D721Med (cell line): ENCODE measurements at regions not wholly inside any gene's neighbourhood (a gene's known extent, or its start where the extent isn't known, plus 50 kb on each side); places are given as distances from the start of the nearest gene placed in this dataset.

Experiments used
- DNase-seq: peaks from one replicate; pipeline ENCODE4 v3.0.0; 2011; ENCODE audit warnings: low spot score; ENCODE audit not compliant: insufficient read length
- FAIRE-seq: peaks from 2 replicates; lab custom pipeline; 2011; peaks lifted over from hg19 to GRCh38; lab: Jason Lieb, UNC
- TF ChIP-seq, protein P1 (sequence below): IDR thresholded peaks from 2 replicates; pipeline ENCODE4 v1.5.1; 2012; ENCODE audit warnings: mild to moderate bottlenecking, control low read depth; ENCODE audit not compliant: insufficient read depth; ENCODE audit errors: missing control alignments

DNA sequence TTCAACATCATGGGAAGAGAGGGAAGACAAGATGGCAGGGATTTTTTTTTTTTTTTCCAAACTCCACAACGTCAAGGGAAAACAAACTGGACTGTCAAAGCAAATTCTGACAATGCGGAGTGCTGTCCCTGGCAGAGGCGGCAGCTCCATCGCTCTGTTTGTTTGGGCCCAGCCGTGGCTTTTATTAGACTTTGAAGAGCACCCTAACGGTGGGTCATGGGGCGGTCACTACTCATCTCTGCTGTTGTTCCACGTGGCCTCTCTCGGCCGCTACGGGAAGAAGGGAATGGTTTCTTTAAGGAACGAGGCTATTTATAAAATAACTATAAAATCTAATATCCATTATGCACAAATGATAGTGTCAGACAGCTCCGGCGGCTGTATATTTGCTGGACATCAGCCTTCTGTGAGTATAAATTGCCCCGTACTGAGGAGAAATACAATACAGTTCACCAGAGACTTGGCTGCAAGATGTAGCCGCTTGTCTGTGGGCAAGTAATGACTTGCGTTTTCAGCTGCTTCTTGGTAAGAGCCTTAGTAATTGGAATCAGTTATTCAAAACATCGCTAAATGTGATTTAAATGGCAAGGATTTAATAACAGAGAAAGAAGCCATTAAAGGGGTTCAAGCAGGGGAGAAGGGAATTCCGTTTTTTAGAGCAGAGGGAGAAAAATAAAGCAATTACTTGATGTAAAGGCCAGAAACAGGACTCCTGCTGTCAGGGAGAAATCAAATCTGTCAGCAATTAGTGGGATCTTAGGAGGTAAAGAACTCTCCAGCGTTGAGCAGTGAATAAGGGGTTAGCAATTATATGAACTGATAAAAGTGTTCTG is 61.7 kb upstream of the RAB11FIP2 start:
- FAIRE-seq: no peak
- TF ChIP-seq, protein P1, sequence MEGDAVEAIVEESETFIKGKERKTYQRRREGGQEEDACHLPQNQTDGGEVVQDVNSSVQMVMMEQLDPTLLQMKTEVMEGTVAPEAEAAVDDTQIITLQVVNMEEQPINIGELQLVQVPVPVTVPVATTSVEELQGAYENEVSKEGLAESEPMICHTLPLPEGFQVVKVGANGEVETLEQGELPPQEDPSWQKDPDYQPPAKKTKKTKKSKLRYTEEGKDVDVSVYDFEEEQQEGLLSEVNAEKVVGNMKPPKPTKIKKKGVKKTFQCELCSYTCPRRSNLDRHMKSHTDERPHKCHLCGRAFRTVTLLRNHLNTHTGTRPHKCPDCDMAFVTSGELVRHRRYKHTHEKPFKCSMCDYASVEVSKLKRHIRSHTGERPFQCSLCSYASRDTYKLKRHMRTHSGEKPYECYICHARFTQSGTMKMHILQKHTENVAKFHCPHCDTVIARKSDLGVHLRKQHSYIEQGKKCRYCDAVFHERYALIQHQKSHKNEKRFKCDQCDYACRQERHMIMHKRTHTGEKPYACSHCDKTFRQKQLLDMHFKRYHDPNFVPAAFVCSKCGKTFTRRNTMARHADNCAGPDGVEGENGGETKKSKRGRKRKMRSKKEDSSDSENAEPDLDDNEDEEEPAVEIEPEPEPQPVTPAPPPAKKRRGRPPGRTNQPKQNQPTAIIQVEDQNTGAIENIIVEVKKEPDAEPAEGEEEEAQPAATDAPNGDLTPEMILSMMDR: no peak
- no peak for DNase-seq

DNA sequence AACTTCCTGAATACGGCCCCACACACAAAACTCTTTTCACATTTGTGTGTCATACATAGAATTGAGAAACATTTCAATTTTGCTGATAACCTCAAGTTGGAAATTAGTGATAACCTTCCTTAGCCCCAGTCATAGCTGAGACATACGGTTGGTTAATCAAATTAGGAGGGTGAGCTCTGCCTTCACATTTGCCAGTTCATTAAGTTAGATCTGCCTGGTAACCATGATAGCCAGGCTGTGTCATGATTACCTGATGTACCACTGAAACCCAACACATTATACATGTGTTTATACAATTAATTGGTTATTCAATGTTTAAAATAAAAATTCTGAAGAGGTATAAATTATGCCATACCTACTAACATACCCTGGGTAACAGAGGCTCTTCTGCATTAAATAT is 60.8 kb upstream of the RAB11FIP2 start:
- FAIRE-seq (no peak), DNase-seq (no peak)
- TF ChIP-seq, protein P1: no peak

DNA sequence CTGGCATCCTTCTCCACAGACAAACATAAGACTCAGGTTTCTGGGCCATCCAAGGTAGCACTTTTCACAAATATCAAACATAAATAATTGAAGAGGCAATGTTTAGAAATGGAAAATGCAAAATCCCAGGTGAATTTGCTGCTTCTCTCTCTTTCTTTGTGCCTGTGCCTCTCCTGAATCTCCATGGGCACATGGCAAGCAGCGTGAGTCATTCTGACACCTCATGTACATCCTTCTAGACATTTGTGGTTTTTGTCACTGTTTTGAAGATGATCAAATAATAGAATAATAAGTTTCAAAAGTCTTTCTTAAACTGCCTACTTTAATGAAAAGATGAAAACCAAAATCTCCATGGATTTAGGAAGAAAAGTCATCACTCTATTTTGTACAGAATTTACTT is 60.3 kb upstream of the RAB11FIP2 start:
- TF ChIP-seq, protein P1: no peak
- no peak for DNase-seq
- FAIRE-seq: no peak

DNA sequence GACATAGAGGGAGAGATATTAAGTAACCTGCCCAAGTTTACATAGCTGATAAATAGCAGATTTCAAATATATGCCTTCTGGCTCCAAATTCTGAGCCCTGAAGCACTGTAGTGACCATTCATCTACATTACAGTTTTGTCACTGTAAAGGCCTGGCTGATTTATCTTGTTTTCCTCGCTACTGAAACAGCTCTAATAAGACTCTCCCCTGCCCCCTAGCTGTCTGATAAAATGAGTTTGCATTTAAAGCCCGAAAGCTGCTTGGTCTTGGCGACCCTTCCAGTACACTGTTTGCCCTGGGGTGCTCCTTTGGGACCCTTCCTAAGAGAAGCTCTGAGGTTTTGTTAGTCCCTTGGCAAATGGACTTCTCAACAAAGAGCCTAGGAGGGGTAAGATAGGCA is 59.7 kb upstream of the RAB11FIP2 start:
- FAIRE-seq: no peak
- DNase-seq: no peak
- TF ChIP-seq, protein P1: peak; percentile 64

DNA sequence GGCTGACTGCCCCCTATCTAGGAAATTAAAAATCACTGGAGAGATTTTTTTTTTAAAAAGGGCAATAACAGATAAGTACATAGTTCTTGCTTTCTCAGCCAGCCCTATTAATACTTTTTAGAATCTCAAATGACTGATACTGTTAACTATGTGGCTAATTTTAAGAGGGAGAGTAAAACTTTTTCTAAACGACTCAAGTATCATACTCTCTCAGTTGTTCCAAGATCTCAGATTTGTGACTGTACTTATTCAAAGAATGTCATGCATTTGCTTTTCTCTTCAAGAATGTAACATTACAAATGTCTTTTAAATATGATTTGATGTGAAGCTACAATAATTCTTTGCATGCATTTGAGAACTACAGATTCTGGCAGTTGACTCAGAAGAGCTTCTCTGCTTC is 55.4 kb upstream of the RAB11FIP2 start:
- DNase-seq (no peak), FAIRE-seq (no peak)
- TF ChIP-seq, protein P1: no peak

DNA sequence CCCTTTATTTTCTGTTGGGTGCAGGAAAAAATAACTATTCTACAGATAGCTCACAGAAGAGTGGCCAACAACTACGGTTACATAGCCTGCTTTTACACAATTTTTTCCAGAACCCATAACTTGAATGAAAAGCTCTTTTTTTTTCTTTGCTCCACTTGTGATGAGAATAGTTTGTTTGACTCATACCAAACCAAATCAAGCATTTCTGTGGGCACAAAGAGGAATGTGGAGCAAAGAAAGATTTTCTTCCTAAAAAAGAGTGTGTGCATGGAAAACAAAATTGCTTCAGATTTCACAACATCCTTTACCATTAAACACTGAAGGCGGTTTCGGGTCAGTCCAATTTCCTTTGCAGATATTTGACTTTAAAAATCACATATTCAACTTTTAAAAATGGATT is 54.8 kb upstream of the RAB11FIP2 start:
- FAIRE-seq (no peak), DNase-seq (no peak)
- TF ChIP-seq, protein P1: no peak
